Naive thymus-derived CD8-positive, alpha-beta T cell (primary cell): ENCODE measurements at regions not wholly inside any gene's neighbourhood (a gene's known extent, or its start where the extent isn't known, plus 50 kb on each side); places are given as distances from the start of the nearest gene placed in this dataset.
A peak's percentile ranks its signal among the peaks of the same experiment; 100 is the strongest.
"Not testable (repeated sequence)": the region's sequence is repeated elsewhere in the genome, so short reads cannot be mapped to it uniquely, and the experiment has no call there.

Source experiments
- ATAC-seq, 2 donors: fragments of 150-1000 bp; cut with Tn5 transposase in 1 of 2; sonication (Bioruptor Pico), chemical (Tn5 transposase) in 1 of 2; 1 replicate in 1 of 2; 2 replicates in 1 of 2; pipeline ENCODE4 v1.10.0; 2021; ENCODE audit warnings: mild to moderate bottlenecking in 2 of 2, moderate library complexity in 2 of 2
- POLR2A ChIA-PET: fragments of 350-600 bp; sonication (Branson Sonifier 250); formaldehyde crosslinking; loops from one replicate; lab custom pipeline; 2021; ENCODE audit warnings: antibody characterized with exemption; lab: Charles Lee
- DNase-seq, 10 donors: peaks; one replicate each; pipeline versions ENCODE4 v3.0.0 to v3.0.0-alpha.2; 2020 to 2022
- H3K27ac Mint-ChIP-seq, 10 donors: one replicate each; pipeline ENCODE4 v1.8.0; 2020 to 2022; ENCODE audit warnings: mild to moderate bottlenecking in 10 of 10, mixed read lengths in 10 of 10, moderate library complexity in 4 of 10, inconsistent platforms in 1 of 10
- H3K27me3 Mint-ChIP-seq, 5 donors: one replicate each; pipeline ENCODE4 v1.8.0; 2021 to 2022; ENCODE audit warnings: mixed read lengths in 5 of 5
- H3K36me3 Mint-ChIP-seq, 3 donors: one replicate each; pipeline ENCODE4 v1.8.0; 2020 to 2022; ENCODE audit warnings: mixed read lengths in 3 of 3, mild to moderate bottlenecking in 2 of 3, inconsistent platforms in 1 of 3
- H3K4me1 Mint-ChIP-seq, 4 donors: one replicate each; pipeline ENCODE4 v1.8.0; 2021 to 2022; ENCODE audit warnings: mixed read lengths in 4 of 4
- H3K4me3 Mint-ChIP-seq, 10 donors: one replicate each; pipeline ENCODE4 v1.8.0; 2020 to 2022; ENCODE audit warnings: mild to moderate bottlenecking in 10 of 10, mixed read lengths in 10 of 10, moderate library complexity in 6 of 10, inconsistent platforms in 1 of 10
- H3K9me3 Mint-ChIP-seq, 9 donors: one replicate each; pipeline ENCODE4 v1.8.0; 2020 to 2022; ENCODE audit warnings: mixed read lengths in 9 of 9, mild to moderate bottlenecking in 3 of 9, inconsistent platforms in 1 of 9, moderate library complexity in 1 of 9

- ATAC-seq, POLR2A ChIA-PET, H3K9me3 Mint-ChIP-seq, H3K4me1 Mint-ChIP-seq, H3K36me3 Mint-ChIP-seq, H3K27ac Mint-ChIP-seq, H3K27me3 Mint-ChIP-seq, DNase-seq, H3K4me3 Mint-ChIP-seq: not testable (repeated sequence)
These were observed 180.5 kb upstream of the OSBPL11 start for GRCh38 chr3:125775606-125776294.

- POLR2A ChIA-PET, DNase-seq, H3K9me3 Mint-ChIP-seq, H3K4me1 Mint-ChIP-seq, H3K36me3 Mint-ChIP-seq, ATAC-seq, H3K27ac Mint-ChIP-seq, H3K4me3 Mint-ChIP-seq: not testable (repeated sequence)
- peaks cover 3 to 21% (median 14%) of the 10 kb centered on the region in 5 donors for H3K27me3 Mint-ChIP-seq
These were observed 184.0 kb upstream of the OSBPL11 start for GRCh38 chr3:125779276-125779675.

GRCh38 chr3:125779918-125780317 lies 184.6 kb upstream of the OSBPL11 start:
- H3K9me3 Mint-ChIP-seq, H3K4me3 Mint-ChIP-seq, DNase-seq, H3K4me1 Mint-ChIP-seq, H3K36me3 Mint-ChIP-seq, POLR2A ChIA-PET, ATAC-seq: not testable (repeated sequence)
- peak overlapping the region in 1 of 10 donors; percentile 72 for H3K27ac Mint-ChIP-seq
- peaks cover 2 to 21% (median 11%) of the 10 kb centered on the region in 5 donors for H3K27me3 Mint-ChIP-seq

DNA sequence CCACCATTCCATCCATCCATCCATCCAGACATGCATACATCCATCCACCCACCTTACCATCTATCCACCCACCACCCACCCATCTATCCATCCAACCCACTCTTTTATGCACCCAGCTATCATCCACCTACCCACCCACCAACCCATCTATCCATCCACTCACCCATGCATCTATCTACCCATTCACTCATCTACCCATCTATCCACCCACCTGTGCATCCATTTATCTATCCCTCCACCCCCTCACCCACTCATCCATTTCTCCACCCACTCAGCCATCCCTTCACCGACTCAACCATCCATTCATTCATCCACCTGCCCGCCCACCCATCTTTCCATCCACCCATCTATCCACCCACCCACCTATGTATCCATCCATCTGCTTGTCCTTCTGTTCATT lies 186.4 kb upstream of the OSBPL11 start:
- ATAC-seq, H3K4me3 Mint-ChIP-seq: not testable (repeated sequence)

DNA sequence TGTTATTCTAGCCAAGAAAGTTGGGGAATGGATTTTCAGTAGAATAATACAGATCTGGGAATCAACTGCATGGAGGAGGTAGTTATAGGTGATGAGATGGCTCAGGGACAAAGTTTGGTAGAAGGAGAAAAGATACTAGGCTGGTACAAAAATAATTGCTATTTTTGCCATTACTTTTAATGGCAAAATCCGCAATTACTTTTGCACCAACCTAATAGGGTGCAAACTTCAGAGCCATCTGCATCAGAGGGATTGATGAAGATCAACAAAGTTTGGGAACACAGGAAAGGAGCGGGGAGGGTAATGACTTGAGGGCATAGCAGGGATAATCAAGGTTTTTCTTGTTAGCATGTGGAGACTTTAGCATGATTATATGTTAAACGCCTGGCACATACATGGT lies 178.7 kb upstream of the ROPN1B start:
- H3K36me3 Mint-ChIP-seq, ATAC-seq, DNase-seq, H3K4me3 Mint-ChIP-seq, POLR2A ChIA-PET, H3K27ac Mint-ChIP-seq, H3K4me1 Mint-ChIP-seq: not testable (repeated sequence)
- Mint-ChIP-seq H3K27me3 (peaks cover 17 to 50% (median 27%) of the 10 kb centered on the region in 5 donors), H3K9me3 (peaks cover 0 to 23% (median 5%) of the 10 kb centered on the region in 9 donors)

More for the DNA sequence above, 186.4 kb upstream of the OSBPL11 start:
- H3K27me3 Mint-ChIP-seq = peaks cover 2 to 32% (median 11%) of the 10 kb centered on the region in 5 donors
- H3K9me3 Mint-ChIP-seq, H3K36me3 Mint-ChIP-seq, H3K4me1 Mint-ChIP-seq, DNase-seq, H3K27ac Mint-ChIP-seq, POLR2A ChIA-PET: not testable (repeated sequence)

- H3K4me1 Mint-ChIP-seq, H3K36me3 Mint-ChIP-seq, POLR2A ChIA-PET, H3K4me3 Mint-ChIP-seq, ATAC-seq, DNase-seq, H3K27ac Mint-ChIP-seq: not testable (repeated sequence)
- Mint-ChIP-seq H3K9me3 (peaks cover 0 to 23% (median 5%) of the 10 kb centered on the region in 9 donors), H3K27me3 (peaks cover 17 to 50% (median 27%) of the 10 kb centered on the region in 5 donors)
These were observed 178.0 kb upstream of the ROPN1B start for GRCh38 chr3:125791021-125791420.

DNA sequence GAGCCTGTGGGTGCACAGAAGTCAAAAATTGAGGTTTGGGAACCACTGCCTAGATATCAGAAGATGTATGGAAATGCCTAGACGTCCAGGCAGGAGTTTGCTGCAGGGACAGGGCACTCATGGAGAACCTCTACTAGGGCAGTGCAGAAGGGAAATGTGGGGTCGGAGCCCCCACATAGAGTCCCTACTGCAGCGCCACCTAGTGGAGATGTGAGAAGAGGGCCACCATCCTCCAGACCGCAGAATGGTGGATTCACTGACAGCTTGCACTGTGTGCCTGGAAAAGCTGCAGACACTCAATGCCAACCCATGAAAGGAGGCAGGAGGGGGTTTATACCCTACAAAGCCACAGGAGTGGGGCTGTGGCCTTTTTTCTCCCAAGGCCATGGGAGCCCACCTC lies 159.0 kb upstream of the ROPN1B start:
- Mint-ChIP-seq H3K9me3 (peaks cover 13 to 78% (median 56%) of the 10 kb centered on the region in 9 donors), H3K36me3 (peaks cover 0 to 29% (median 9%) of the 10 kb centered on the region in 3 donors)
- POLR2A ChIA-PET, H3K4me3 Mint-ChIP-seq, H3K27me3 Mint-ChIP-seq, DNase-seq, H3K27ac Mint-ChIP-seq, H3K4me1 Mint-ChIP-seq, ATAC-seq: not testable (repeated sequence)

GRCh38 chr3:125822175-125822574 lies 146.8 kb upstream of the ROPN1B start:
- peak overlapping the region in 1 of 10 donors; percentile 53 for H3K4me3 Mint-ChIP-seq
- H3K9me3 Mint-ChIP-seq = peaks cover 0 to 44% (median 14%) of the 10 kb centered on the region in 9 donors
- peaks cover 0 to 26% (median 3%) of the 10 kb centered on the region in 3 donors for H3K36me3 Mint-ChIP-seq
- H3K27ac Mint-ChIP-seq = peak overlapping the region in 1 of 10 donors; percentile 66
- H3K4me1 Mint-ChIP-seq, H3K27me3 Mint-ChIP-seq, ATAC-seq, POLR2A ChIA-PET: not testable (repeated sequence)
- DNase-seq = peak in 3 of 10 donors; percentile 5 to 34 (median 16)

GRCh38 chr3:125831005-125831750 lies 137.8 kb upstream of the ROPN1B start:
- peaks cover 2 to 39% (median 26%) of the 10 kb centered on the region in 9 donors for H3K9me3 Mint-ChIP-seq
- H3K27me3 Mint-ChIP-seq, ATAC-seq, POLR2A ChIA-PET, H3K27ac Mint-ChIP-seq, H3K4me1 Mint-ChIP-seq, H3K4me3 Mint-ChIP-seq, DNase-seq: not testable (repeated sequence)
- peaks cover 4 to 26% (median 24%) of the 10 kb centered on the region in 3 donors for H3K36me3 Mint-ChIP-seq

DNA sequence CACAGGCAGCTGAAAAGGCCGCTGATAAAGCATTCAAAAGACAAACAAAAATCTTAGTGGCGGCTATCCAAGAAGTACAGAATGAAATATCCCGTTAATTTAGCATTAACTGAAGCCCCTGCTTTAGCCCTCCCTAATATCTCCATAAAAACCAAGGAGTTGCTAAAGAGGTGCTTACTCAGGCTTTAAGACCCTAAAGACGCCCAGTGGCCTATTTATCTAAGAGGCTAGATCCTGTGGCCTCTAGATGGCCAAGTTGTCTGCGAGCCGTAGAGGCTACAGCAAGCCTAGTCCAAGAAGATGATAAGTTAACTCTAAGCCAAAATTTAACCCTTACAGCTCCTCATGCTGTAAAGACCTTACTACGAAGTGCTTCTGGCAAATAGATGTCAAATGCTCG lies 133.4 kb upstream of the ROPN1B start:
- H3K36me3 Mint-ChIP-seq, POLR2A ChIA-PET, H3K4me1 Mint-ChIP-seq, DNase-seq, H3K27me3 Mint-ChIP-seq, H3K9me3 Mint-ChIP-seq, ATAC-seq: not testable (repeated sequence)
- Mint-ChIP-seq H3K27ac (peak overlapping the region in 2 of 10 donors; percentile 63 to 96), H3K4me3 (peak overlapping the region in 1 of 10 donors; percentile 86)

DNA sequence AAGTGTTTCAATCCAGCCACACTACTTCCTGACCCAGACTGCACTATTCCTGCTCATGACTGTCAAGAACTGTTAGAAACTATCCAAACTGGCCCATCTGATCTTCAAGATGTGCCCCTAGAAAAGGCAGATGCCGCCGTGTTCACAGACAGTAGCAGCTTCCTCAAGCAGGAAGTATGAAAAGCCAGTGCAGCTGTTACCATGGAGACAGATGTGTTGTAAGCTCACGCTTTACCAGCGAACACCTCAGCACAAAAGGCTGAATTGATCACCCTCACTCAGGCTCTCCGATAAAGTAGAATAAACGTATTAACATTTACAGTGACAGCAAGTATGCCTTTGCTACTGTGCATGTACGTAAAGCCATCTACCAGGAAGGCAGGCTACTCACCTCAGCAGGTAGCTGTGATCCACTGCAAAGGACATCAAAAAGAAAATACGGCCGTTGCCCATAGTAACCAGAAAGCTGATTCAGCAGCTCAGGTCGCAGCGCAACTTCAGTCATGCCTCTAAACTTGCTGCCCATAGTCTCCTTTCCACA lies 132.9 kb upstream of the ROPN1B start:
- H3K9me3 Mint-ChIP-seq, POLR2A ChIA-PET: not testable (repeated sequence)
- peak in 3 of 10 donors; percentile 20 to 28 (median 27) for DNase-seq

GRCh38 chr3:125836786-125837185 lies 132.2 kb upstream of the ROPN1B start:
- peak in 1 of 10 donors; percentile 9 for DNase-seq
- H3K9me3 Mint-ChIP-seq, H3K4me1 Mint-ChIP-seq, POLR2A ChIA-PET, H3K36me3 Mint-ChIP-seq, H3K27me3 Mint-ChIP-seq, ATAC-seq: not testable (repeated sequence)
- Mint-ChIP-seq H3K27ac (peak overlapping the region in 3 of 10 donors; percentile 25 to 96 (median 63)), H3K4me3 (peak overlapping the region in 3 of 10 donors; percentile 28 to 86 (median 66))

More for the DNA sequence above, 132.9 kb upstream of the ROPN1B start:
- not testable (repeated sequence) for ATAC-seq, H3K4me1 Mint-ChIP-seq, H3K27me3 Mint-ChIP-seq, H3K36me3 Mint-ChIP-seq
- H3K4me3 Mint-ChIP-seq = peak overlapping the region in 2 of 10 donors; percentile 66 to 86
- peak overlapping the region in 4 of 10 donors; percentile 25 to 96 (median 68) for H3K27ac Mint-ChIP-seq

DNA sequence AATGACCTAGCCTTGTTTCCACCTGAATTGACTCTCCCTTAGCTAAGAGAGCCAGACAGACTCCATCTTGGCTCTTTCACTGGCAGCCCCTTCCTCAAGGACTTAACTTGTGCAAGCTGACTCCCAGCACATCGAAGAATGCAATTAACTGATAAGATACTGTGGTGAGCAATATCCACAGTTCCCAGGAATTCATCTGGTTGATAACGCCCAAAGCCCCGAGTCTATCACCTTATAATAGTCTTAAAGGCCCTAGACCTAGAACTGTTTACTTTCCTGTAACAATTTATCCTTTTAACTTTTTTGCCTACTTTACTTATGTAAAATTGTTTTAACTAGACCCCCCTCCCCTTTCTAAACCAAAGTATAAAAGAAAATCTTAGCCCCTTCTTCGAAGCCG lies 130.1 kb upstream of the ROPN1B start:
- H3K36me3 Mint-ChIP-seq, ATAC-seq, H3K4me1 Mint-ChIP-seq, H3K27me3 Mint-ChIP-seq, H3K4me3 Mint-ChIP-seq, H3K27ac Mint-ChIP-seq, POLR2A ChIA-PET, H3K9me3 Mint-ChIP-seq, DNase-seq: not testable (repeated sequence)
